AG09319 (cell line): ENCODE measurements at regions not wholly inside any gene's neighbourhood (a gene's known extent, or its start where the extent isn't known, plus 50 kb on each side); places are given as distances from the start of the nearest gene placed in this dataset.

Experiments used
- DNase-seq: peaks from one replicate; pipeline ENCODE4 v3.0.0-alpha.2; 2010; ENCODE audit warnings: low read depth; ENCODE audit errors: extremely low read depth
- TF ChIP-seq, protein P1 (sequence below): IDR thresholded peaks from 2 replicates; pipeline ENCODE4 v1.5.1; 2011; ENCODE audit warnings: low read depth, mild to moderate bottlenecking, inconsistent platforms, low read length, moderate library complexity

DNA sequence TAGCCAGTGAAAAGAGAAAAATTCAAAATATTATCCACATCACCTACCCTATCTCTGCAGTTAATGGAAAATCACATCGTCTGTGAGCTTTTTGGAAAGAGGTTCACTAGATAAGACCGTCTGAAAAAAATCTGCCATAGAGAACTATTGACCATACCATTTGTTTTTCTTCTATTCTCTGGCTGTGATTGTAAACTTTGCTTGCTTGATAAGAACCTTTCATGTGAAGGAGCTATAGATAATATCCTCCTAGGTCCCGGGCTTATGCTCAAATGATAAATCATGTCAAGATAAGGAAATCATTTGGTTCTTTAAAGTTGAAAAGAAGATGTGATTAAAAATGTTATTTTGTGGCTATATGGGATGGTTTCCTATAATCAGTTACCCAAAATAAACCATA, 369.9 kb downstream of the SIPA1L2 start:
- TF ChIP-seq, protein P1, sequence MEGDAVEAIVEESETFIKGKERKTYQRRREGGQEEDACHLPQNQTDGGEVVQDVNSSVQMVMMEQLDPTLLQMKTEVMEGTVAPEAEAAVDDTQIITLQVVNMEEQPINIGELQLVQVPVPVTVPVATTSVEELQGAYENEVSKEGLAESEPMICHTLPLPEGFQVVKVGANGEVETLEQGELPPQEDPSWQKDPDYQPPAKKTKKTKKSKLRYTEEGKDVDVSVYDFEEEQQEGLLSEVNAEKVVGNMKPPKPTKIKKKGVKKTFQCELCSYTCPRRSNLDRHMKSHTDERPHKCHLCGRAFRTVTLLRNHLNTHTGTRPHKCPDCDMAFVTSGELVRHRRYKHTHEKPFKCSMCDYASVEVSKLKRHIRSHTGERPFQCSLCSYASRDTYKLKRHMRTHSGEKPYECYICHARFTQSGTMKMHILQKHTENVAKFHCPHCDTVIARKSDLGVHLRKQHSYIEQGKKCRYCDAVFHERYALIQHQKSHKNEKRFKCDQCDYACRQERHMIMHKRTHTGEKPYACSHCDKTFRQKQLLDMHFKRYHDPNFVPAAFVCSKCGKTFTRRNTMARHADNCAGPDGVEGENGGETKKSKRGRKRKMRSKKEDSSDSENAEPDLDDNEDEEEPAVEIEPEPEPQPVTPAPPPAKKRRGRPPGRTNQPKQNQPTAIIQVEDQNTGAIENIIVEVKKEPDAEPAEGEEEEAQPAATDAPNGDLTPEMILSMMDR, result no peak
- no peak for DNase-seq

DNA sequence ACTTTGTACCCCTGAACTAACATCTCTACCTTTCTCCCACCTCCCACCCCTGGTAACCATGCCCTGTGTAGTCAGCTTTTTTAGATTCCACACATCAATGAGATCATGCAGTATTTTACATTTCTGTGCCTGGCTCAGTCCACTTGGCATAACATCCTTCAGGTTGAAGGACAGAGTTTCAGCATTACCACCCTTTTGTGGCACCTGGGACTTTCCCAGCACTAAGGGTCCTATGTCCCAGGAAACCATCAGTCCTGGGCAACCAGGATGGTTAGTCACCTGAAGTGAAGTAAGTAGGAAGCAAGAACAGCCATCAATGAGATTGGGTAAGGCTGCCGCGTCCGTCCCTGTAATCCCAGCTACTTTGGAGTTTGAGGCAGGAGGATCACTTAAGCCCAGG, 370.6 kb downstream of the SIPA1L2 start:
- TF ChIP-seq, protein P1, result no peak

DNA sequence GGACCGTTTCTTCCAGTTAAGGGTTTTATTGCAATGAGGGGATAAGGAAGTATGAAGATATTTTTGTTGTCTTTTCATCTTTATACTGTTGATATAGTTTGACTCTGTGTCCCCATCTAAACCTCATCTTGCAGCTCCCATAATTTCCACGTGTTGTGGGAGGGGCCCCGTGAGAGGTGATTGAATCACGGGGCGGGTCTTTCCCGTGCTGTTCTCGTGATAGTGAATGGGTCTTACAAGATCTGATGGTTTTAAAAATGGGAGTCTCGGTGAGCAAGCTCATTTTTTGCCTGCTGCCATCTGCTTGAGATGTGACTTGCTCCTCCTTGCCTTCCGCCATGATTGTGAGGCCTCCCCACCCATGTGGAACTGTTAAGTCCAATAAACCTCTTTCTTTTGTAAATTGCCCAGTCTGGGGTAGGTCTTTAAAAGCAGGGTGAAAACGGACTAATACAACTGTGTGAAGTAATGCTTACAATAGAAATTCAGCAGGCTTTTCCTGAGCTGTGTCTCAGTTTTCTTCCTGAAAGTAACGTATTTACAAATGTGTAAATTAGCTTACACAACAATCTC, 377.3 kb downstream of the SIPA1L2 start:
- DNase-seq, result no peak
- TF ChIP-seq, protein P1, result no peak

More for the DNA sequence above, 370.6 kb downstream of the SIPA1L2 start:
- DNase-seq, result no peak

DNA sequence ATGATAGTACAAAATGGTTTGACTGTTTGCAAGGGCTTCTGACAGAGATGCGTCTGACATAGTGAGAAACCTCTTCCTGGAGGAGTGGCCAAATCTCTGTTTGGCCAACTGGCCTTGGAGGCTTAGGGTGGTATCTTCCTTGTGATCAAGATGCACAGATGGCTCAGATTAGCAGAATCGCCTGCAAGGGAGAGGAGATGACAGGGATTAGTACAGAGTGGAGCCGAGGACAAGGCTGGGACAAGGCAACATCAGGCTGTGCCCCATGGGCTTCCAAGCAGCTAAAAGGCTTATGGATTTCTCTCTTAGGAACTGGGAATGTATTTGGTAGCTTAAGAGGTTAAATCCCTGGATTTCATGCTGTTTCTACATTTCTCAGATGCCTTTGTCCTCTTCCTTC, 379.1 kb downstream of the SIPA1L2 start:
- TF ChIP-seq, protein P1, result no peak
- DNase-seq, result no peak

DNA sequence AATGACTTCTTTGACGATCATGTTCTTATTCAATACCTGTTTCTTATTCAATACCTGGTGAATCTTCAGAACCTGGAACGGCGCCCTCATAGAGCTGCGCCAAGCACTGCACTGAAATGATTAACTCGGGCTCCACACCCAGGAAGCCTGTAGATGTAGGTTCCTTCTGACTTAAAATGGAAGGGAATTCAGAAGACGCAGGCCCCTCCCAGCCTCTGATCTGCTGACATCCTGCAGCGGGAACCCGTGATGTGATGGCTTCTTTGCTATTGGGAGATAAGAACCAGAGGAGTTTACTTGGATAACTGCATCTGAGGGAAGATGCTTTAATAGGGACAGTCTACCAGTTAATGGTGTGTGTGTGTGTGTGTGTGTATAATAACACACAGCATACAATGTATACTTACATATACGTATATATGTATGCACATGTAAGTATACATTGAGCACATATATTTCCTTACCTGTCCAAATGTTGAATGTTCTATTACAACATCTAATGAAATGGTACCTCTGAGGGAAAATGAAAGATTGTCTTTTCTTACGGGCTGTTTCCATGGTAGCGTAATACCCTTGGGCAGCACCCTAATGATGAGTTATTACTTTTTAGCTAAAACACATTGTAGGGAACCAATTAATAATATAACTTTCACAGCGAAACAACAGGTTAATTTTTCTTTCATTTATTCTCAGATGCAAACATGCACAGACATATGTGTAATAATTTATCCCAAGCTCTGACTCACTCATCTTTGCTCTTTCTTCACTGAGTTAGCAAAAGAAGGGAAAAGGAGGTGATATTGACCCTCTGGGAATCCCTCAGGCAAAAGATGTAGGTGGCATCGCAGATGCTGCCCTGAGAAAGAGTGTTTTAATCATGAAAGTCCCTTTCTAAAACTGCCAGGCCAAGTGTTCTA, 379.8 kb downstream of the SIPA1L2 start:
- DNase-seq, result no peak

DNA sequence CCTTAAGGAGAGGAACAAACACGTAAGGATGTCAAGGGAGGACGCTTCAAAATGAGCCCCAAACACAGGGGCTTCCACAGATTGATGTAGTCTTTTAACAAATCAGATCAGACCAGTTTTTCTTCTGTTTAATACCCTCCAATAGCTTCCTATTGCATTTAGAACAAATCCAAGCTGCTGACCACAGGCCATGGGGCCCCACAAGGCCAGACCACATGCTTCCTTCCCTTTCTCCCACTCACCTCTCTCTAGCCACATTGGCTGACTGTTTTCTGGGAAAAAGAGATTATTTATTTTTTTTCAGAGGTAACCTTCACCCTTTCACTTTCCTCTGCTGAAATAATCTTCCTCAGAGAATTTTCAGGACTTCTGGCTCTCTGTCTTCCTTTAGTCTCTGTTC, 380.6 kb downstream of the SIPA1L2 start:
- TF ChIP-seq, protein P1, result no peak
- no peak for DNase-seq

More for the DNA sequence above, 379.8 kb downstream of the SIPA1L2 start:
- TF ChIP-seq, protein P1, result no peak

DNA sequence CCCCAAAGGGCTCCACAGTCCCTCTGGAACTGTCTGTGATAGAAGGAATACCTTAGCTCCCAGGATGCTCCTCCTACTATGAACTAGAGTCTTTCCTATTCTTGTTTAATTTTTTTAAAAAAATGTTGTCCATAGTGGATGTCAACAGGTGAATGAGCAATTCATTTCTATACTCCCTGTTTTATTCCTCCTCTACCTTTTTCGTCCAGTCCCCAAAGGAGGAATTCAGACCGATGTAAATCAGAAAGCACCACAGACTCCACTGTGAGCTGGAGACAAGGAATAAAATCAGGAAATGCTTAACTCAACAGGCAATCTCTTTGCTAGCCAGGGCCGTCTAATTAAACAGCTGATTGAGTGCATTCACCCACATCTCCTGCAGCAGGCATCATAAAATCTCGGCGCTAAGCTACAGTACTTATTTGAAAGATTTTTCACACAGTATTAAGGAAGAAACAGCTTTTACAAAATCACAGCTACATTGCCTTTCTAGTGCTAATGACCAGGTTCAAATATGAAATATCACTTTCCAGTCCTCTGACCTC, 381.6 kb downstream of the SIPA1L2 start:
- no peak for DNase-seq
- TF ChIP-seq, protein P1, result no peak
